ENCODE measurements at regions not wholly inside any gene's neighbourhood (a gene's known extent, or its start where the extent isn't known, plus 50 kb on each side); places are given as distances from the start of the nearest gene placed in this dataset.

GRCh38 chrY:19559161-19559560, 185.4 kb downstream of the KDM5D start:
- TF ChIP-seq CTCF (IDR thresholded peaks at IDR 0.05 in 2 of 3, conservative IDR thresholded peaks at IDR 0.05 in 1 of 3; ENCODE audit: borderline replicate concordance in 1 of 3, insufficient read depth in 1 of 3, low read depth in 2 of 3, low read length in 2 of 3) (no peak), POLR2A (IDR thresholded peaks at IDR 0.05; ENCODE audit: borderline replicate concordance, extremely low read depth, insufficient read depth, insufficient read length) (no peak), EZH2 (IDR thresholded peaks at IDR 0.05) (no peak), EZH2phosphoT487 (IDR thresholded peaks at IDR 0.05; ENCODE audit: borderline replicate concordance) (no peak), RAD21 (IDR thresholded peaks at IDR 0.05; ENCODE audit: low read depth) (no peak), SP1 (IDR thresholded peaks at IDR 0.05; ENCODE audit: low read depth) (no peak), REST (IDR thresholded peaks at IDR 0.05; ENCODE audit: low read depth) (no peak), FOSL1 (IDR thresholded peaks at IDR 0.05; ENCODE audit: low read depth) (no peak)
